ENCODE measurements at regions not wholly inside any gene's neighbourhood (a gene's known extent, or its start where the extent isn't known, plus 50 kb on each side); places are given as distances from the start of the nearest gene placed in this dataset.

DNA sequence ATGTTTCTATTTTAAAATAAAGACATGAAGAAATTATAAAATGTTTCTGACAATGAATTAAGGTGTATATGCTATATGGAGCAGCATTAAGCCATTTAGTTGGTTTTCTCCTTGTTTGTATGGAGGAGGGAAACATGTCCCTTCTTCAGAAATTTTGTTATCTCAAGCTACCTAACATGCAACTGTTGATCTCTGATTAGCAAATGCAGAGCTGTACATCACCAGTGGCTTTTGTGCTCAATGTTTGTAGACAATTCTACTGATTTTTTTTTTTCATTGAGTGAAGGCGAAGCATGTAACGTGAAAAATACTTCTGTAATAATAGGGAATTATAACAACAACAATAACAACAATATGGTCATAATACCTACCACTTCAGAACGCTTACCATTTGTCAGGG is 463.7 kb downstream of the PLPP3 start (continued):
- TF ChIP-seq, protein P1, sequence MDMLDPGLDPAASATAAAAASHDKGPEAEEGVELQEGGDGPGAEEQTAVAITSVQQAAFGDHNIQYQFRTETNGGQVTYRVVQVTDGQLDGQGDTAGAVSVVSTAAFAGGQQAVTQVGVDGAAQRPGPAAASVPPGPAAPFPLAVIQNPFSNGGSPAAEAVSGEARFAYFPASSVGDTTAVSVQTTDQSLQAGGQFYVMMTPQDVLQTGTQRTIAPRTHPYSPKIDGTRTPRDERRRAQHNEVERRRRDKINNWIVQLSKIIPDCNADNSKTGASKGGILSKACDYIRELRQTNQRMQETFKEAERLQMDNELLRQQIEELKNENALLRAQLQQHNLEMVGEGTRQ (IDR thresholded peaks at IDR 0.05), result no peak
- TF ChIP-seq HOXA7 (CRISPR knock-in tag; IDR thresholded peaks at IDR 0.05) (no peak), RARB (CRISPR knock-in tag; IDR thresholded peaks at IDR 0.05) (no peak), SREBF2 (IDR thresholded peaks at IDR 0.05) (no peak), POLR2A (IDR thresholded peaks at IDR 0.05; ENCODE audit: low read length) (no peak)
- TF ChIP-seq, protein P2, sequence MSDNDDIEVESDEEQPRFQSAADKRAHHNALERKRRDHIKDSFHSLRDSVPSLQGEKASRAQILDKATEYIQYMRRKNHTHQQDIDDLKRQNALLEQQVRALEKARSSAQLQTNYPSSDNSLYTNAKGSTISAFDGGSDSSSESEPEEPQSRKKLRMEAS (IDR thresholded peaks at IDR 0.05), result no peak

- Histone ChIP-seq H3K9me3 (peaks cover 4% of the 10 kb centered on the region; the same call in 1 of the 3 replicates), H3K4me3 (no peak overlapping the region), H3K4me1 (no peaks in the 10 kb centered on the region), H3K27ac (no peak overlapping the region), H3K4me2 (no peak overlapping the region)
- 48% methylated on average over 3 of the region's 3 CpGs for WGBS (ENCODE audit: missing lambda C conversion rate)
- CTCF ChIA-PET, result no interaction called here
- TF ChIP-seq, protein P2 (IDR thresholded peaks at IDR 0.05), result no peak
- TF ChIP-seq MAZ (IDR thresholded peaks at IDR 0.05; ENCODE audit: borderline replicate concordance, low read depth, low read length), result no peak
- TF ChIP-seq HOXA7 (CRISPR knock-in tag; IDR thresholded peaks at IDR 0.05), result no peak
- no peak for TF ChIP-seq KDM5A (IDR thresholded peaks at IDR 0.05)
- no peak for TF ChIP-seq JUN (IDR thresholded peaks at IDR 0.05)
- DNase-seq (ENCODE audit: low read depth in 1 of 2, low spot score in 1 of 2) (no peak), ATAC-seq (no peak), FAIRE-seq (no peak)
- POLR2A ChIA-PET, result no interaction called here
Measured at GRCh38 chr1:56113679-56114078, 465.7 kb downstream of the PLPP3 start.

DNA sequence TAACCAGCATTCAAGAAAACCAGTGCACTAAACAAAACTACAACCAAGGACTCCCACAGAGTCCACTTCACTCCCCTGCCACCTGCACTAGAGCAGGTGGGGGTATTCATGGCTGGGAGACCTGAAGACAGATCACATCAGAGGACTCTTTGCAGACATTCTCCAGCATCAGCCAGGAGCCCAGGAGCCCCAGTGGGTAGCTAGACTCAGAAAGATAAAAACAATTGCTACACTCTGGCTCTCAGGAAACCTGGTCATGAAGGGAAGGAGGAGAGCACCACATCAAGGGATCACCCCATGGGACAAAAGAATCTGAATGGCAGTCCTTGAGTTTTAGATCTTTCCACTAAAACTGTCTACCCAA is 472.1 kb downstream of the PLPP3 start:
- H3K4me1 ChIP-seq, result no peaks in the 10 kb centered on the region
- TF ChIP-seq JUN (IDR thresholded peaks at IDR 0.05) (no peak), CHD2 (IDR thresholded peaks at IDR 0.05; ENCODE audit: low read length, partially characterized antibody) (no peak), HDAC2 (IDR thresholded peaks at IDR 0.05) (no peak), SMC3 (IDR thresholded peaks at IDR 0.05) (no peak)
- TF ChIP-seq, protein P3, sequence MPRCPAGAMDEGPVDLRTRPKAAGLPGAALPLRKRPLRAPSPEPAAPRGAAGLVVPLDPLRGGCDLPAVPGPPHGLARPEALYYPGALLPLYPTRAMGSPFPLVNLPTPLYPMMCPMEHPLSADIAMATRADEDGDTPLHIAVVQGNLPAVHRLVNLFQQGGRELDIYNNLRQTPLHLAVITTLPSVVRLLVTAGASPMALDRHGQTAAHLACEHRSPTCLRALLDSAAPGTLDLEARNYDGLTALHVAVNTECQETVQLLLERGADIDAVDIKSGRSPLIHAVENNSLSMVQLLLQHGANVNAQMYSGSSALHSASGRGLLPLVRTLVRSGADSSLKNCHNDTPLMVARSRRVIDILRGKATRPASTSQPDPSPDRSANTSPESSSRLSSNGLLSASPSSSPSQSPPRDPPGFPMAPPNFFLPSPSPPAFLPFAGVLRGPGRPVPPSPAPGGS (IDR thresholded peaks at IDR 0.05), result no peak
- TF ChIP-seq, protein P4, sequence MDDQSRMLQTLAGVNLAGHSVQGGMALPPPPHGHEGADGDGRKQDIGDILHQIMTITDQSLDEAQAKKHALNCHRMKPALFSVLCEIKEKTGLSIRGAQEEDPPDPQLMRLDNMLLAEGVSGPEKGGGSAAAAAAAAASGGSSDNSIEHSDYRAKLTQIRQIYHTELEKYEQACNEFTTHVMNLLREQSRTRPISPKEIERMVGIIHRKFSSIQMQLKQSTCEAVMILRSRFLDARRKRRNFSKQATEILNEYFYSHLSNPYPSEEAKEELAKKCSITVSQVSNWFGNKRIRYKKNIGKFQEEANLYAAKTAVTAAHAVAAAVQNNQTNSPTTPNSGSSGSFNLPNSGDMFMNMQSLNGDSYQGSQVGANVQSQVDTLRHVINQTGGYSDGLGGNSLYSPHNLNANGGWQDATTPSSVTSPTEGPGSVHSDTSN (IDR thresholded peaks at IDR 0.05), result no peak
- TF ChIP-seq, protein P5, sequence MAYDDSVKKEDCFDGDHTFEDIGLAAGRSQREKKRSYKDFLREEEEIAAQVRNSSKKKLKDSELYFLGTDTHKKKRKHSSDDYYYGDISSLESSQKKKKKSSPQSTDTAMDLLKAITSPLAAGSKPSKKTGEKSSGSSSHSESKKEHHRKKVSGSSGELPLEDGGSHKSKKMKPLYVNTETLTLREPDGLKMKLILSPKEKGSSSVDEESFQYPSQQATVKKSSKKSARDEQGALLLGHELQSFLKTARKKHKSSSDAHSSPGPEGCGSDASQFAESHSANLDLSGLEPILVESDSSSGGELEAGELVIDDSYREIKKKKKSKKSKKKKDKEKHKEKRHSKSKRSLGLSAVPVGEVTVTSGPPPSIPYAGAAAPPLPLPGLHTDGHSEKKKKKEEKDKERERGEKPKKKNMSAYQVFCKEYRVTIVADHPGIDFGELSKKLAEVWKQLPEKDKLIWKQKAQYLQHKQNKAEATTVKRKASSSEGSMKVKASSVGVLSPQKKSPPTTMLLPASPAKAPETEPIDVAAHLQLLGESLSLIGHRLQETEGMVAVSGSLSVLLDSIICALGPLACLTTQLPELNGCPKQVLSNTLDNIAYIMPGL (CRISPR knock-in tag; IDR thresholded peaks at IDR 0.05; ENCODE audit: borderline replicate concordance), result no peak
- TF ChIP-seq, protein P2 (IDR thresholded peaks at IDR 0.05), result no peak
- H3K9me3 ChIP-seq, result peaks cover 7% of the 10 kb centered on the region
- ChIA-PET POLR2A (no interaction called here), CTCF (no interaction called here)
- FAIRE-seq (no peak), DNase-seq (ENCODE audit: low read depth in 1 of 2, low spot score in 1 of 2) (no peak), ATAC-seq (no peak)
- no peak overlapping the region for H3K4me3 ChIP-seq
- no peak overlapping the region for H3K4me2 ChIP-seq
- no peak overlapping the region for H3K27ac ChIP-seq

DNA sequence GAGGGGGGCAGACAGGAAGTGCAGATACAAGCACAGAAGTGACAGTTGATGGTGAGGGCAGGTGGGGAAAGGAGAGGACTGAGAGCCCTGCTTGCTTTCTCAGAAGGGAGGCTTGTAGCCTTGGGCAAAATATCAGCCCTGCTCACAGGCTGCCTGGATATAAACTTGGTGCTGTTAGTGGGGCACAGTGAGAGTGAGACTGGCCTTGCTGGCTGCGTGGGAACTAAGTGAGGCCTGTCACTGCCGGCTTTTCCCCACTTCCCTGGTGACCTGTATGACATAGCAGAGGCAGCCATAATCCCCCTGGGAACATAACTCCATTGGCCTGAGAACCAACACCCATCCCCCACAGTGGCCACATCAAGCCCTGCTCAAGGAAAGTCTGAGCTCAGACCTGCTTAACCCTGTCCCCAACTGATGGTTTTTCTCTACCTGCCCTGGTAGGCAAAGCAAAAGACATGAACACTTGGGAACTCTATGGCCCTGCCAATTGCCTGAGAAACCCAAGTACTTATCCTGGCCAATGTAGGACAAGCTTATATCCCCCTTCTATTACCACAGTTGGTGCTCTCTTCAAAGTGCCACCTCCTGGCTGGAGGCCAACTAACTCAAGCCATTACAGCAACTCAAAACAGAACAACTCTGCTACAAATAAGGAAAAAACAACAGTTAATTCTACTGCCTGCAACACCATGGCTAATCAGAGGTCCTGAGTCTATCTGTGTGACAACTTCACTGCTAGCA is 472.7 kb downstream of the PLPP3 start:
- ChIA-PET CTCF (no interaction called here), POLR2A (no interaction called here)
- TF ChIP-seq HOXB13 (CRISPR knock-in tag; IDR thresholded peaks at IDR 0.05; ENCODE audit: low read depth) (no peak), RFX5 (IDR thresholded peaks at IDR 0.05) (no peak), POLR2A (IDR thresholded peaks at IDR 0.05; ENCODE audit: low read length) (no peak), MYC (IDR thresholded peaks at IDR 0.05; ENCODE audit: borderline replicate concordance, low read length) (no peak), HOXA7 (CRISPR knock-in tag; IDR thresholded peaks at IDR 0.05) (no peak), CHD4 (IDR thresholded peaks at IDR 0.05; ENCODE audit: borderline replicate concordance) (no peak), CBX8 (IDR thresholded peaks at IDR 0.05) (no peak), GATA3 (IDR thresholded peaks at IDR 0.05; ENCODE audit: borderline replicate concordance) (no peak), ZSCAN20 (CRISPR knock-in tag; IDR thresholded peaks at IDR 0.05) (no peak), ZC3H11A (IDR thresholded peaks at IDR 0.05) (no peak), MAFK (IDR thresholded peaks at IDR 0.05; ENCODE audit: partially characterized antibody) (no peak), FOSL2 (IDR thresholded peaks at IDR 0.05) (no peak), FOSL2 (CRISPR knock-in tag; IDR thresholded peaks at IDR 0.05) (no peak), BHLHE40 (IDR thresholded peaks at IDR 0.05; ENCODE audit: low read depth, low read length) (no peak)
- TF ChIP-seq, protein P6, sequence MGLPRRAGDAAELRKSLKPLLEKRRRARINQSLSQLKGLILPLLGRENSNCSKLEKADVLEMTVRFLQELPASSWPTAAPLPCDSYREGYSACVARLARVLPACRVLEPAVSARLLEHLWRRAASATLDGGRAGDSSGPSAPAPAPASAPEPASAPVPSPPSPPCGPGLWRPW (IDR thresholded peaks at IDR 0.05), result no peak
- no peak overlapping the region for H3K27ac ChIP-seq
- H3K9me3 ChIP-seq, result peaks cover 4% of the 10 kb centered on the region; the same call in 2 of the 3 replicates
- FAIRE-seq (no peak), DNase-seq (ENCODE audit: low read depth in 1 of 2, low spot score in 1 of 2) (no peak), ATAC-seq (no peak)
- WGBS (ENCODE audit: missing lambda C conversion rate), result 33% methylated on average over 2 of the region's 2 CpGs
- no peak overlapping the region for H3K4me3 ChIP-seq
- H3K4me1 ChIP-seq, result no peaks in the 10 kb centered on the region
- H3K4me2 ChIP-seq, result no peak overlapping the region
